HFFc6 (cell line): ENCODE measurements at regions not wholly inside any gene's neighbourhood (a gene's known extent, or its start where the extent isn't known, plus 50 kb on each side); places are given as distances from the start of the nearest gene placed in this dataset.

Experiments
- DNase-seq: peaks from one replicate; pipeline ENCODE4 v3.0.0-alpha.2; 2018
- H3K27ac Mint-ChIP-seq: 2 replicates; pipeline ENCODE4 v1.8.0; 2020; ENCODE audit warnings: mild to moderate bottlenecking, mixed read lengths
- H3K27me3 Mint-ChIP-seq: 2 replicates; pipeline ENCODE4 v1.8.0; 2021; ENCODE audit warnings: mild to moderate bottlenecking, moderate library complexity, mixed read lengths; ENCODE audit not compliant: insufficient read depth
- H3K36me3 Mint-ChIP-seq: 2 replicates; pipeline ENCODE4 v1.8.0; 2021; ENCODE audit warnings: low read depth, mixed read lengths
- H3K4me1 Mint-ChIP-seq: 2 replicates; pipeline ENCODE4 v1.8.0; 2020; ENCODE audit warnings: low read depth, mixed read lengths
- H3K4me3 Mint-ChIP-seq: 2 replicates; pipeline ENCODE4 v1.8.0; 2020; ENCODE audit warnings: mild to moderate bottlenecking, moderate library complexity, mixed read lengths
- H3K9me3 Mint-ChIP-seq: 2 replicates; pipeline ENCODE4 v1.8.0; 2020; ENCODE audit warnings: mild to moderate bottlenecking, mixed read lengths
- CTCF ChIP-seq: fragments of 200-600 bp; sonication (generic); IDR thresholded peaks from 2 replicates; pipeline ENCODE4 v1.5.0; 2021; ENCODE audit warnings: antibody characterized with exemption, mild to moderate bottlenecking

- Mint-ChIP-seq H3K9me3 (no peaks in the 10 kb centered on the region), H3K4me3 (no peak overlapping the region), H3K36me3 (peaks cover 9% of the 10 kb centered on the region; the same call in 1 of the 2 replicates), H3K27ac (no peak overlapping the region), H3K27me3 (peaks cover 1% of the 10 kb centered on the region; the same call in 1 of the 2 replicates), H3K4me1 (peaks cover 45% of the 10 kb centered on the region)
- no peak for TF ChIP-seq CTCF
- DNase-seq, result no peak
Observed at GRCh38 chr21:25362375-25363267, 244.7 kb downstream of the MRPL39 start.

GRCh38 chr21:25361765-25362164, 245.5 kb downstream of the MRPL39 start:
- H3K4me3 Mint-ChIP-seq, result no peak overlapping the region
- H3K4me1 Mint-ChIP-seq, result peaks cover 45% of the 10 kb centered on the region
- peaks cover 17% of the 10 kb centered on the region; the same call in 1 of the 2 replicates for H3K36me3 Mint-ChIP-seq
- H3K27me3 Mint-ChIP-seq, result no peaks in the 10 kb centered on the region; the same call in 1 of the 2 replicates
- no peak for DNase-seq
- H3K9me3 Mint-ChIP-seq, result no peaks in the 10 kb centered on the region
- TF ChIP-seq CTCF, result no peak
- H3K27ac Mint-ChIP-seq, result no peak overlapping the region

- Mint-ChIP-seq H3K27me3 (no peaks in the 10 kb centered on the region; the same call in 1 of the 2 replicates), H3K36me3 (peaks cover 17% of the 10 kb centered on the region; the same call in 1 of the 2 replicates), H3K4me1 (peaks cover 45% of the 10 kb centered on the region), H3K4me3 (no peak overlapping the region), H3K27ac (no peak overlapping the region), H3K9me3 (no peaks in the 10 kb centered on the region)
- no peak for TF ChIP-seq CTCF
- DNase-seq, result no peak
Observed at GRCh38 chr21:25361097-25361496, 246.2 kb downstream of the MRPL39 start.

- peak; percentile 19 for DNase-seq
- TF ChIP-seq CTCF, result peak; percentile 65
- Mint-ChIP-seq H3K4me1 (peaks cover 47% of the 10 kb centered on the region), H3K36me3 (peaks cover 17% of the 10 kb centered on the region; the same call in 1 of the 2 replicates), H3K9me3 (no peaks in the 10 kb centered on the region), H3K27ac (no peak overlapping the region), H3K27me3 (no peaks in the 10 kb centered on the region; the same call in 1 of the 2 replicates), H3K4me3 (no peak overlapping the region)
Observed at GRCh38 chr21:25360593-25360992, 246.7 kb downstream of the MRPL39 start.

GRCh38 chr21:25359724-25360123, 247.6 kb downstream of the MRPL39 start:
- TF ChIP-seq CTCF, result no peak
- Mint-ChIP-seq H3K9me3 (no peaks in the 10 kb centered on the region), H3K4me1 (peaks cover 50% of the 10 kb centered on the region), H3K4me3 (no peak overlapping the region), H3K27me3 (no peaks in the 10 kb centered on the region; the same call in 1 of the 2 replicates), H3K36me3 (peaks cover 17% of the 10 kb centered on the region; the same call in 1 of the 2 replicates), H3K27ac (no peak overlapping the region)
- DNase-seq, result no peak
